OCI-LY1 (cell line): ENCODE measurements at regions not wholly inside any gene's neighbourhood (a gene's known extent, or its start where the extent isn't known, plus 50 kb on each side); places are given as distances from the start of the nearest gene placed in this dataset.

Experiments
- H2AFZ ChIP-seq: fragments of 200-600 bp; sonication (generic), shearing (Covaris generic); 2 replicates; pipeline ENCODE4 v1.6.0; 2014; ENCODE audit warnings: antibody characterized with exemption, mild to moderate bottlenecking, low read length
- H3F3A ChIP-seq: fragments of 200-600 bp; sonication (generic), shearing (Covaris generic); 2 replicates; pipeline ENCODE4 v1.6.0; 2014; ENCODE audit warnings: mild to moderate bottlenecking, antibody characterized with exemption, low read length, moderate library complexity; ENCODE audit not compliant: insufficient read depth
- H3K27ac ChIP-seq: fragments of 200-600 bp; sonication (generic); 2 replicates; pipeline ENCODE4 v1.5.1; 2014; ENCODE audit warnings: low read length, mixed run types, mild to moderate bottlenecking, low read depth; ENCODE audit not compliant: poor library complexity, severe bottlenecking
- H3K27me3 ChIP-seq: fragments of 200-600 bp; sonication (generic); 2 replicates; pipeline ENCODE4 v1.6.0; 2014; ENCODE audit warnings: antibody characterized with exemption, mild to moderate bottlenecking, low read length, moderate library complexity; ENCODE audit not compliant: insufficient read depth
- H3K36me3 ChIP-seq: fragments of 200-600 bp; sonication (generic); 2 replicates; pipeline ENCODE4 v1.6.1; 2014; ENCODE audit warnings: mild to moderate bottlenecking, antibody characterized with exemption, low read length, moderate library complexity, mixed read lengths; ENCODE audit not compliant: insufficient read depth
- H3K4me1 ChIP-seq: fragments of 200-600 bp; sonication (generic); 2 replicates; pipeline ENCODE4 v1.5.1; 2014; ENCODE audit warnings: mild to moderate bottlenecking, low read length, moderate library complexity; ENCODE audit not compliant: insufficient read depth, severe bottlenecking
- H3K4me2 ChIP-seq: fragments of 200-600 bp; sonication (generic), shearing (Covaris generic); 2 replicates; pipeline ENCODE4 v1.6.1; 2014; ENCODE audit warnings: low read length
- H3K4me3 ChIP-seq: fragments of 200-600 bp; sonication (generic); 2 replicates; pipeline ENCODE4 v1.5.1; 2014; ENCODE audit warnings: low read length, low read depth, mild to moderate bottlenecking, mixed read lengths; ENCODE audit not compliant: poor library complexity, severe bottlenecking
- H3K79me2 ChIP-seq: fragments of 200-600 bp; shearing (Covaris generic); 2 replicates; pipeline ENCODE4 v1.6.1; 2016; ENCODE audit warnings: mixed run types, low read length, mixed read lengths; ENCODE audit not compliant: insufficient read depth
- H3K9ac ChIP-seq: fragments of 200-600 bp; sonication (generic), shearing (Covaris generic); 2 replicates; pipeline ENCODE4 v1.6.1; 2014; ENCODE audit warnings: mild to moderate bottlenecking, low read length, mixed read lengths
- H3K9me2 ChIP-seq: fragments of 200-600 bp; sonication (generic), shearing (Covaris generic); 2 replicates; pipeline ENCODE4 v1.6.1; 2014; ENCODE audit warnings: low read depth, mild to moderate bottlenecking, low read length, mixed read lengths
- H3K9me3 ChIP-seq: fragments of 200-600 bp; shearing (Covaris generic); 2 replicates; pipeline ENCODE4 v1.6.1; 2014; ENCODE audit warnings: low read length, mixed read lengths
- H4K20me1 ChIP-seq: fragments of 200-600 bp; sonication (generic), shearing (Covaris generic); 2 replicates; pipeline ENCODE4 v1.6.0; 2016; ENCODE audit warnings: mild to moderate bottlenecking, low read length; ENCODE audit not compliant: insufficient read depth
- CTCF ChIP-seq: fragments of 200-600 bp; sonication (generic), shearing (Covaris generic); IDR thresholded peaks from 2 replicates; pipeline ENCODE4 v1.5.1; 2017; ENCODE audit warnings: mild to moderate bottlenecking, antibody characterized with exemption, low read length, moderate library complexity, mixed read lengths
- EZH2 ChIP-seq: fragments of 200-600 bp; sonication (generic), shearing (Covaris generic); IDR thresholded peaks from 2 replicates; pipeline ENCODE4 v1.8.0; 2017; ENCODE audit warnings: borderline replicate concordance, mixed run types, mild to moderate bottlenecking, antibody characterized with exemption, low read length, moderate library complexity, mixed read lengths

GRCh38 chr5:147986134-147986757 lies 77.5 kb upstream of the SPINK5 start:
- no peaks in the 10 kb centered on the region for H3K79me2 ChIP-seq
- H4K20me1 ChIP-seq: no peaks in the 10 kb centered on the region
- no peak overlapping the region for H2AFZ ChIP-seq
- TF ChIP-seq EZH2 (no peak), CTCF (no peak)
- H3F3A ChIP-seq: no peaks in the 10 kb centered on the region
- H3K4me3 ChIP-seq: no peak overlapping the region
- no peaks in the 10 kb centered on the region for H3K4me1 ChIP-seq
- H3K4me2 ChIP-seq: no peak overlapping the region
- no peaks in the 10 kb centered on the region for H3K27me3 ChIP-seq
- H3K36me3 ChIP-seq: no peaks in the 10 kb centered on the region
- no peaks in the 10 kb centered on the region for H3K9me2 ChIP-seq
- no peak overlapping the region for H3K9ac ChIP-seq
- H3K27ac ChIP-seq: no peak overlapping the region
- no peaks in the 10 kb centered on the region for H3K9me3 ChIP-seq

- H3K9me2 ChIP-seq: no peaks in the 10 kb centered on the region
- no peak overlapping the region for H3K9ac ChIP-seq
- H3K4me3 ChIP-seq: no peak overlapping the region
- no peaks in the 10 kb centered on the region for H3K79me2 ChIP-seq
- no peaks in the 10 kb centered on the region for H4K20me1 ChIP-seq
- H3K36me3 ChIP-seq: no peaks in the 10 kb centered on the region
- H2AFZ ChIP-seq: no peak overlapping the region
- no peaks in the 10 kb centered on the region for H3F3A ChIP-seq
- H3K27me3 ChIP-seq: no peaks in the 10 kb centered on the region
- no peaks in the 10 kb centered on the region for H3K4me1 ChIP-seq
- no peak overlapping the region for H3K4me2 ChIP-seq
- no peak for TF ChIP-seq EZH2
- no peak for TF ChIP-seq CTCF
- H3K9me3 ChIP-seq: no peaks in the 10 kb centered on the region
- H3K27ac ChIP-seq: no peak overlapping the region
These were observed 78.2 kb upstream of the SPINK5 start for GRCh38 chr5:147985608-147986007.

- no peak overlapping the region for H3K4me3 ChIP-seq
- no peak overlapping the region for H3K4me2 ChIP-seq
- no peaks in the 10 kb centered on the region for H3F3A ChIP-seq
- no peaks in the 10 kb centered on the region for H4K20me1 ChIP-seq
- no peaks in the 10 kb centered on the region for H3K9me2 ChIP-seq
- TF ChIP-seq CTCF (no peak), EZH2 (no peak)
- H3K9ac ChIP-seq: no peak overlapping the region
- H3K27ac ChIP-seq: no peak overlapping the region
- H2AFZ ChIP-seq: no peak overlapping the region
- no peaks in the 10 kb centered on the region for H3K27me3 ChIP-seq
- no peaks in the 10 kb centered on the region for H3K36me3 ChIP-seq
- no peaks in the 10 kb centered on the region for H3K4me1 ChIP-seq
- H3K79me2 ChIP-seq: no peaks in the 10 kb centered on the region
- H3K9me3 ChIP-seq: no peaks in the 10 kb centered on the region
These were observed 77.4 kb upstream of the C5orf46 start for GRCh38 chr5:147983742-147984141.
